HepG2 (cell line): ENCODE measurements at regions not wholly inside any gene's neighbourhood (a gene's known extent, or its start where the extent isn't known, plus 50 kb on each side); places are given as distances from the start of the nearest gene placed in this dataset.

Experiments used
- ATAC-seq: fragments of 200-7000 bp; cut with Tn5 transposase; 3 replicates; pipeline ENCODE4 v1.9.1; 2020; ENCODE audit warnings: mild to moderate bottlenecking, moderate library complexity
- BruUV-seq: library from RNA; stranded (reverse); fragments of 400-500 nt; replicated peaks from 2 replicates; lab custom pipeline; 2021; lab: Mats Ljungman, UMichigan
- CTCF ChIA-PET: fragments of 300-600 bp; formaldehyde crosslinking; extraction: SDS; loops from one replicate; lab custom pipeline; 2021; ENCODE audit warnings: low total read pairs, inconsistent platforms, low intra/inter-chr PET ratio; lab: Yijun Ruan, JAX
- POLR2A ChIA-PET: fragments of 350-600 bp; sonication (Branson Sonifier 250); formaldehyde crosslinking; loops from one replicate; lab custom pipeline; 2020; ENCODE audit warnings: antibody characterized with exemption, inconsistent platforms; lab: Yijun Ruan, JAX
- DNase-seq: peaks from one replicate; pipeline ENCODE4 v3.0.0-alpha.2; 2015; ENCODE audit warnings: low spot score
- FAIRE-seq: peaks from 3 replicates; lab custom pipeline; 2011; peaks lifted over from hg19 to GRCh38; lab: Jason Lieb, UNC
- H2AFZ ChIP-seq: one replicate; pipeline ENCODE4 v1.6.1; 2011; ENCODE audit warnings: low read length, inconsistent platforms
- H3K27ac ChIP-seq: fragments of 300-600 bp; 3 replicates; pipeline ENCODE4 v1.8.0; 2011; ENCODE audit warnings: mixed run types, mild to moderate bottlenecking, mixed read lengths, low read length, inconsistent platforms; ENCODE audit not compliant: insufficient read depth; ENCODE audit errors: extremely low read length
- H3K27me3 ChIP-seq, 2 experiments: fragments of 200-600 bp in 1 of 2; 2 replicates in 1 of 2; 3 replicates in 1 of 2; pipeline versions ENCODE4 v1.6.0 to v1.8.0; 2011; ENCODE audit warnings: low read length in 2 of 2, mild to moderate bottlenecking in 2 of 2, moderate library complexity in 2 of 2, inconsistent platforms in 1 of 2; ENCODE audit not compliant: insufficient read depth in 2 of 2, control insufficient read depth in 1 of 2
- H3K36me3 ChIP-seq, 2 experiments: fragments of 200-600 bp in 1 of 2; replicated peaks in 1 of 2; 2 replicates in 1 of 2; 3 replicates in 1 of 2; pipeline versions ENCODE4 v1.5.1 to v1.8.0; 2011; ENCODE audit warnings: low read length in 2 of 2, inconsistent platforms in 1 of 2; ENCODE audit not compliant: insufficient read depth in 2 of 2, control insufficient read depth in 1 of 2
- H3K4me1 ChIP-seq: 2 replicates; pipeline ENCODE4 v1.5.1; 2012; ENCODE audit warnings: low read length, inconsistent platforms; ENCODE audit not compliant: insufficient read depth
- H3K4me2 ChIP-seq: 2 replicates; pipeline ENCODE4 v1.6.0; 2011; ENCODE audit warnings: low read depth, low read length, inconsistent platforms
- H3K4me3 ChIP-seq, 3 experiments: fragments of 200-600 bp in 1 of 3; sonication (generic), shearing (Covaris generic) in 1 of 3; replicated peaks in 1 of 3; 2 replicates each; pipeline ENCODE4 v1.5.1; 2011 to 2016; ENCODE audit warnings: low read length in 3 of 3, inconsistent platforms in 2 of 3, low read depth in 2 of 3, mild to moderate bottlenecking in 2 of 3, control low read depth in 1 of 3, mixed read lengths in 1 of 3; ENCODE audit not compliant: insufficient read depth in 1 of 3
- H3K79me2 ChIP-seq: one replicate; pipeline ENCODE4 v1.6.1; 2011; ENCODE audit warnings: low read length, inconsistent platforms; ENCODE audit not compliant: insufficient read depth
- H3K9ac ChIP-seq: 2 replicates; pipeline ENCODE4 v1.6.0; 2011; ENCODE audit warnings: mild to moderate bottlenecking, low read depth, low read length, inconsistent platforms; ENCODE audit not compliant: insufficient read depth
- H3K9me3 ChIP-seq: 2 replicates; pipeline ENCODE4 v1.5.1; 2012; ENCODE audit warnings: mild to moderate bottlenecking, low read length
- H4K20me1 ChIP-seq: 2 replicates; pipeline ENCODE4 v1.6.0; 2011; ENCODE audit warnings: inconsistent platforms, mild to moderate bottlenecking, low read length, moderate library complexity; ENCODE audit not compliant: insufficient read depth
- CHCHD3 ChIP-seq: sonication (generic); formaldehyde crosslinking; IDR thresholded peaks from 2 replicates; pipeline ENCODE4 v1.8.0; 2022; ENCODE audit warnings: mild to moderate bottlenecking, missing genetic modification reagents, moderate library complexity
- KLF12 ChIP-seq: sonication (generic); formaldehyde crosslinking; IDR thresholded peaks from 2 replicates; pipeline ENCODE4 v1.4.0; 2020; ENCODE audit warnings: missing genetic modification reagents, borderline replicate concordance
- MLX ChIP-seq: IDR thresholded peaks from 2 replicates; pipeline ENCODE4 v1.6.1; 2016
- MZF1 ChIP-seq: sonication (generic); formaldehyde crosslinking; IDR thresholded peaks from 2 replicates; pipeline ENCODE4 v1.8.1; 2023; ENCODE audit warnings: mild to moderate bottlenecking, missing genetic modification reagents, borderline replicate concordance
- NR2F6 ChIP-seq, 2 experiments: IDR thresholded peaks; 2 replicates each; pipeline ENCODE4 v1.6.1; 2016; ENCODE audit warnings: antibody characterized with exemption in 1 of 2, mild to moderate bottlenecking in 1 of 2
- PAX8 ChIP-seq: sonication (generic); formaldehyde crosslinking; IDR thresholded peaks from 2 replicates; pipeline ENCODE4 v1.8.0; 2022; ENCODE audit warnings: mild to moderate bottlenecking, missing genetic modification reagents, borderline replicate concordance
- ZFP62 ChIP-seq: sonication (generic); formaldehyde crosslinking; IDR thresholded peaks from 2 replicates; pipeline ENCODE4 v1.4.0; 2020; ENCODE audit warnings: missing genetic modification reagents
- ZFX ChIP-seq: sonication (generic); formaldehyde crosslinking; IDR thresholded peaks from 2 replicates; pipeline ENCODE4 v1.4.0; 2020; ENCODE audit warnings: mild to moderate bottlenecking, low read depth, missing genetic modification reagents, moderate library complexity
- ZNF260 ChIP-seq: sonication (generic); formaldehyde crosslinking; IDR thresholded peaks from 2 replicates; pipeline ENCODE4 v1.4.0; 2020; ENCODE audit warnings: missing genetic modification reagents, low read depth, mild to moderate bottlenecking, borderline replicate concordance
- ZNF343 ChIP-seq: sonication (generic); formaldehyde crosslinking; IDR thresholded peaks from 2 replicates; pipeline ENCODE4 v1.4.0; 2020; ENCODE audit warnings: mild to moderate bottlenecking, missing genetic modification reagents
- ZNF609 ChIP-seq: sonication (generic); formaldehyde crosslinking; IDR thresholded peaks from 2 replicates; pipeline ENCODE4 v1.4.0; 2020; ENCODE audit warnings: mild to moderate bottlenecking, missing genetic modification reagents, borderline replicate concordance
- WGBS: methylation state at CpG from one replicate; pipeline ENCODE4 v1.1.6; 2017; ENCODE audit warnings: low lambda C conversion rate; 5-methylcytosine and 5-hydroxymethylcytosine counted together
- in situ Hi-C: cut with HindIII; loops from 2 replicates; pipeline ENCODE4 v1.10.0; 2017; ENCODE audit warnings: low pct_unique_long_range_greater_than_20kb; ENCODE audit not compliant: extremely low pct_ligation_motif_present
- intact Hi-C: fragments of 100-400 bp; cut with micrococcal nuclease; formaldehyde crosslinking; loops from one replicate; pipeline ENCODE4 v1.10.0; 2022; ENCODE audit not compliant: unreplicated experiment
- TF ChIP-seq, protein P1 (sequence below): sonication (generic); formaldehyde crosslinking; IDR thresholded peaks from 2 replicates; pipeline ENCODE4; 2020; ENCODE audit warnings: missing genetic modification reagents, mild to moderate bottlenecking, borderline replicate concordance

DNA sequence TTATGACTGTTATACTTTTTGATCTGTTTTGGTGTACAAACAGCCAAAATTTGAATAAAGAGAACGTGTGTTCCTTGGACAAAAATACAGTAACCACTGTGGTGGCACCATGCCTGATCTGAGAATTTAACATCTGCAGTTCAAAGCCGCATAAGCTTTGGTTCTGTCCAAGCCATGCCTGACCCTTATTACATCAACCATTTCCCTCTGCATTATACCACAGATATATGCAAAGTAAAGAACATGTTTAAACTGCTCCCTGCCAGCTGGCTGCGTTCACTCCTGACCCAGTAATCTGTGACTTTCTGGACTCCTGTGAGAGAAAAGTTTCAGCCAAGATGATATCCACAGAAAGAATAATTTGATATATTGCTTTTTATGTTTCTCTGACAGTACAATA lies 890.5 kb upstream of the ANO3 start:
- Histone ChIP-seq H2AFZ (no peak overlapping the region), H3K4me1 (no peaks in the 10 kb centered on the region), H3K4me3 (no peak overlapping the region), H3K9me3 (no peaks in the 10 kb centered on the region), H3K27ac (no peak overlapping the region), H3K9ac (no peak overlapping the region), H4K20me1 (no peaks in the 10 kb centered on the region), H3K4me2 (no peak overlapping the region), H3K79me2 (no peaks in the 10 kb centered on the region), H3K27me3 (no peaks in the 10 kb centered on the region), H3K36me3 (no peaks in the 10 kb centered on the region)
- DNase-seq (no peak), ATAC-seq (no peak), FAIRE-seq (no peak)
- CTCF ChIA-PET, result no interaction called here
- intact Hi-C loops, result no loop called here
- POLR2A ChIA-PET, result no interaction called here
- 33% methylated on average over 3 of the region's 3 CpGs for WGBS
- in situ Hi-C loops, result no loop called here
- TF ChIP-seq CHCHD3, result no peak
- TF ChIP-seq ZNF343 (CRISPR knock-in tag), result no peak
- no peak for TF ChIP-seq NR2F6 (IDR thresholded peaks at IDR 0.05)
- no peak for TF ChIP-seq NR2F6 (CRISPR knock-in tag; IDR thresholded peaks at IDR 0.05)
- no peak for TF ChIP-seq MZF1
- TF ChIP-seq ZFP62, result no peak
- no peak for TF ChIP-seq PAX8 (CRISPR knock-in tag)
- no TSS peak for BruUV-seq

DNA sequence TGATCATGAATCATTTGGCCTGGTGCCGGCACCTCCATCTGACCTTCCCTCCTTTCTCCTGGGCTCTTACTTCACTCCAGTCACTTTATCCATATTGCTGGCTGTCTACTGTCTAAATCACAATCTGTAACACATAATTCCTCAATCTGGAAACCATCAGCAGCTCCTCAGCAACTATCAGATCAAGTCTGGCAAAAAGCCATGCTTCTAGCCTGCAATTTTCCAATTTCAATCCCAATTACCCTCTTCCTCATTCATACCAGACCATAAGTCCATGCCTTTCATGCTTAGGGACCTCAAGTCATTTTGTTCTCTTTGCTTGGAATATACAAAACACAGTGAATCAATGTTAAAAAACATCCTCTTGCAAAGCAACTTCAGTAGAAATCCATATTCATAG lies 882.8 kb upstream of the ANO3 start:
- CTCF ChIA-PET, result no interaction called here
- TF ChIP-seq, protein P1, sequence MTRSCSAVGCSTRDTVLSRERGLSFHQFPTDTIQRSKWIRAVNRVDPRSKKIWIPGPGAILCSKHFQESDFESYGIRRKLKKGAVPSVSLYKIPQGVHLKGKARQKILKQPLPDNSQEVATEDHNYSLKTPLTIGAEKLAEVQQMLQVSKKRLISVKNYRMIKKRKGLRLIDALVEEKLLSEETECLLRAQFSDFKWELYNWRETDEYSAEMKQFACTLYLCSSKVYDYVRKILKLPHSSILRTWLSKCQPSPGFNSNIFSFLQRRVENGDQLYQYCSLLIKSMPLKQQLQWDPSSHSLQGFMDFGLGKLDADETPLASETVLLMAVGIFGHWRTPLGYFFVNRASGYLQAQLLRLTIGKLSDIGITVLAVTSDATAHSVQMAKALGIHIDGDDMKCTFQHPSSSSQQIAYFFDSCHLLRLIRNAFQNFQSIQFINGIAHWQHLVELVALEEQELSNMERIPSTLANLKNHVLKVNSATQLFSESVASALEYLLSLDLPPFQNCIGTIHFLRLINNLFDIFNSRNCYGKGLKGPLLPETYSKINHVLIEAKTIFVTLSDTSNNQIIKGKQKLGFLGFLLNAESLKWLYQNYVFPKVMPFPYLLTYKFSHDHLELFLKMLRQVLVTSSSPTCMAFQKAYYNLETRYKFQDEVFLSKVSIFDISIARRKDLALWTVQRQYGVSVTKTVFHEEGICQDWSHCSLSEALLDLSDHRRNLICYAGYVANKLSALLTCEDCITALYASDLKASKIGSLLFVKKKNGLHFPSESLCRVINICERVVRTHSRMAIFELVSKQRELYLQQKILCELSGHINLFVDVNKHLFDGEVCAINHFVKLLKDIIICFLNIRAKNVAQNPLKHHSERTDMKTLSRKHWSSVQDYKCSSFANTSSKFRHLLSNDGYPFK (CRISPR knock-in tag), result no peak
- no peak for TF ChIP-seq ZNF260 (CRISPR knock-in tag)
- no peak for TF ChIP-seq ZFX (CRISPR knock-in tag)
- no peak for TF ChIP-seq KLF12
- no peak for TF ChIP-seq MLX (CRISPR knock-in tag)
- TF ChIP-seq ZNF609, result no peak

More for the DNA sequence above, 882.8 kb upstream of the ANO3 start:
- Histone ChIP-seq H2AFZ (no peak overlapping the region), H3K27ac (no peak overlapping the region), H3K79me2 (no peaks in the 10 kb centered on the region), H3K4me2 (no peak overlapping the region), H3K9ac (no peak overlapping the region), H4K20me1 (no peaks in the 10 kb centered on the region), H3K4me3 (no peak overlapping the region), H3K4me1 (no peaks in the 10 kb centered on the region), H3K36me3 (no peaks in the 10 kb centered on the region), H3K27me3 (no peaks in the 10 kb centered on the region), H3K9me3 (no peaks in the 10 kb centered on the region)
- no peak for FAIRE-seq
- in situ Hi-C loops, result no loop called here
- ATAC-seq, result no peak
- WGBS, result 31% methylated on average over 1 of the region's 1 CpG
- DNase-seq, result no peak
- BruUV-seq, result no TSS peak
- intact Hi-C loops, result no loop called here
- POLR2A ChIA-PET, result no interaction called here
